HL-60 (cell line): ENCODE measurements at regions not wholly inside any gene's neighbourhood (a gene's known extent, or its start where the extent isn't known, plus 50 kb on each side); places are given as distances from the start of the nearest gene placed in this dataset.
"Not testable (repeated sequence)": the region's sequence is repeated elsewhere in the genome, so short reads cannot be mapped to it uniquely, and the experiment has no call there.

ENCODE experiments used
- DNase-seq, 2 experiments: peaks; one replicate each; pipeline ENCODE4 v3.0.0-alpha.2; 2010 to 2020; ENCODE audit warnings: low read depth in 1 of 2, low spot score in 1 of 2
- H3K27ac ChIP-seq: fragments of 250-450 bp; sonication (Bioruptor Pico); replicated peaks from 2 replicates; pipeline ENCODE4 v1.5.1; 2020; ENCODE audit warnings: mild to moderate bottlenecking, moderate library complexity
- H3K27me3 ChIP-seq: fragments of 250-450 bp; sonication (Bioruptor Pico); 2 replicates; pipeline ENCODE4 v1.5.1; 2021; ENCODE audit warnings: mild to moderate bottlenecking, moderate library complexity; ENCODE audit not compliant: insufficient read depth, poor library complexity, severe bottlenecking
- H3K4me3 ChIP-seq: replicated peaks from 2 replicates; pipeline ENCODE4 v1.5.1; 2011; ENCODE audit warnings: mild to moderate bottlenecking, control low read depth, low read length; ENCODE audit not compliant: insufficient read depth
- GABPA ChIP-seq: IDR thresholded peaks from 2 replicates; pipeline ENCODE4 v1.6.1; 2012; ENCODE audit warnings: low read depth
- POLR2AphosphoS5 ChIP-seq: IDR thresholded peaks from 2 replicates; pipeline ENCODE4 v1.6.1; 2012; ENCODE audit warnings: low read depth
- REST ChIP-seq: IDR thresholded peaks from 2 replicates; pipeline ENCODE4 v1.6.1; 2012; ENCODE audit warnings: low read depth; ENCODE audit not compliant: insufficient replicate concordance
- SPI1 ChIP-seq: IDR thresholded peaks from 2 replicates; pipeline ENCODE4 v1.6.1; 2012; ENCODE audit warnings: low read depth, mild to moderate bottlenecking, borderline replicate concordance
- TF ChIP-seq, protein P1 (sequence below): IDR thresholded peaks from one replicate; pipeline ENCODE4 v1.5.1; 2011; ENCODE audit warnings: low read length, control low read depth, inconsistent platforms; ENCODE audit not compliant: insufficient read depth

GRCh38 chr10:125238682-125239081 lies 78.3 kb upstream of the CTBP2 start:
- no peak overlapping the region for H3K4me3 ChIP-seq
- TF ChIP-seq SPI1 (no peak), POLR2AphosphoS5 (no peak), GABPA (no peak), REST (no peak)
- TF ChIP-seq, protein P1, sequence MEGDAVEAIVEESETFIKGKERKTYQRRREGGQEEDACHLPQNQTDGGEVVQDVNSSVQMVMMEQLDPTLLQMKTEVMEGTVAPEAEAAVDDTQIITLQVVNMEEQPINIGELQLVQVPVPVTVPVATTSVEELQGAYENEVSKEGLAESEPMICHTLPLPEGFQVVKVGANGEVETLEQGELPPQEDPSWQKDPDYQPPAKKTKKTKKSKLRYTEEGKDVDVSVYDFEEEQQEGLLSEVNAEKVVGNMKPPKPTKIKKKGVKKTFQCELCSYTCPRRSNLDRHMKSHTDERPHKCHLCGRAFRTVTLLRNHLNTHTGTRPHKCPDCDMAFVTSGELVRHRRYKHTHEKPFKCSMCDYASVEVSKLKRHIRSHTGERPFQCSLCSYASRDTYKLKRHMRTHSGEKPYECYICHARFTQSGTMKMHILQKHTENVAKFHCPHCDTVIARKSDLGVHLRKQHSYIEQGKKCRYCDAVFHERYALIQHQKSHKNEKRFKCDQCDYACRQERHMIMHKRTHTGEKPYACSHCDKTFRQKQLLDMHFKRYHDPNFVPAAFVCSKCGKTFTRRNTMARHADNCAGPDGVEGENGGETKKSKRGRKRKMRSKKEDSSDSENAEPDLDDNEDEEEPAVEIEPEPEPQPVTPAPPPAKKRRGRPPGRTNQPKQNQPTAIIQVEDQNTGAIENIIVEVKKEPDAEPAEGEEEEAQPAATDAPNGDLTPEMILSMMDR: no peak
- no peak for DNase-seq
- no peaks in the 10 kb centered on the region for H3K27me3 ChIP-seq
- no peak overlapping the region for H3K27ac ChIP-seq

DNA sequence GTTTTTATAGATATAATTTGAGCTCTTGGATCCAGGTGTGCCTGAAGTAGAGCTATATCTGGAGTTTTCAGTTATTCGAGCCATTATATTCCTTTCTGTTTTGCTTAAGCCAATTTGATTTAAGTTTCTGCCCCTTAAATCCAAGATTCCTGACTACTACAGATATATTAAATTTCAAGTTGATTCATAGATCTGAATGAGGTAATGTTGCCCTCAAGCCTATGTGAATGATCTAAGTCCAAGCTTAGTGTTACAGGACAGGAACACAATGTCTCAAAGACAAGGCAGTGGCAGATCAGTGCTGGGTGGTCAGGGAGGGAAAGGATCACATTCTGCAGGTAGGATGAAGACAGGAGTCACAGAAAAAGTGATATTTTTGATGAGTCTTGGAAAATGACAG lies 75.7 kb upstream of the CTBP2 start:
- TF ChIP-seq POLR2AphosphoS5 (no peak), SPI1 (no peak)
- TF ChIP-seq, protein P1: no peak
- DNase-seq: no peak
- no peaks in the 10 kb centered on the region for H3K27me3 ChIP-seq
- no peak overlapping the region for H3K27ac ChIP-seq
- H3K4me3 ChIP-seq: no peak overlapping the region

DNA sequence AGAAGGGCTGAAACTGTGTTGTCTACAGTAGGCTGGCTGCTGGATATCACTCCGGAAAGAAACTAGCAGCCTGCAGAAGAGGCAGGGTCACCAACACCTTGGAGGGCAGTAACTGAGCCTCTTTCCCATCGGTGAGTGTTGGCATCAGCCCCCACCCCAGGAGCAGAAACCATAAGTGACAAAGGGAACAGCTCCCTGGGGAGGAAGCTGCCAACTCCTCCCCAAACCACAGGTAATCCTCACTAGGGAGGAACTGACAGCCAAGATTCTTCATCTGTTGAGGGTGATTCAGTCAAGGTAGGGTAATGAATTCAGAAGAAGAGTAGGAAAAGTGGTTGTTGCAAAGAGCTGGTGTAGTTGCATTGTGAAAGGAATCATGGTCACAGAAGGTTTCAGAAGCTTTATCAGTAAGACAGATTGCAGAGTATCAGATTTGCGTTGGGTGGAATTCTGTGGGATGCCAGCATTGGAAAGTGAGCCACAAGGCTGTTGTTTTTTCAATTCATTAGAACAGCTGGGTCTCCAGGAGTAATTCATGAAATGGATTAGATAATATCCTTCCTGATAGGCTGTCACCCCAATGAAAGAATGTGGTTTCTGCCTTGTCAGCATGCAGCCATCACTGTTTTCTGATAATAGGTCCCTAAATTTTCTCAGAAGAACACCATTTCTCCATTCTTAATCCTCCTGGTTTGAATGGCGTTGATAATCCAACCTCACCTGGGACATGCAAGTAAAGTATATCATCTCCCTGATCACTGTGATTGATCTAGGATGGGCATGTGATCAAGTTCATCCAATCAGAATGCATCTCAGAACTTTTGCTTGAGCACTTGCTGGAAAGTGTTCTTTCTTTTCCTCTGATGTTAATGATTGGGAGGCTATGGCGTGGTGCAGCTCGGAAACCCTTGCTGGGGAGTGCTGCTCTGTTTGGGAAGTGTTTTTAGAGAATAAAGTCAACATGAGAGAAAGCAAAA lies 75.0 kb upstream of the CTBP2 start:
- TF ChIP-seq SPI1 (no peak), POLR2AphosphoS5 (no peak), REST (no peak), GABPA (no peak)
- TF ChIP-seq, protein P1: no peak
- H3K27me3 ChIP-seq: no peaks in the 10 kb centered on the region
- DNase-seq: no peak
- no peak overlapping the region for H3K4me3 ChIP-seq
- no peak overlapping the region for H3K27ac ChIP-seq

GRCh38 chr10:125234576-125234975 lies 74.2 kb upstream of the CTBP2 start:
- not testable (repeated sequence) for H3K4me3 ChIP-seq, H3K27me3 ChIP-seq, H3K27ac ChIP-seq, DNase-seq
